ENCODE measurements at regions not wholly inside any gene's neighbourhood (a gene's known extent, or its start where the extent isn't known, plus 50 kb on each side); places are given as distances from the start of the nearest gene placed in this dataset.

DNA sequence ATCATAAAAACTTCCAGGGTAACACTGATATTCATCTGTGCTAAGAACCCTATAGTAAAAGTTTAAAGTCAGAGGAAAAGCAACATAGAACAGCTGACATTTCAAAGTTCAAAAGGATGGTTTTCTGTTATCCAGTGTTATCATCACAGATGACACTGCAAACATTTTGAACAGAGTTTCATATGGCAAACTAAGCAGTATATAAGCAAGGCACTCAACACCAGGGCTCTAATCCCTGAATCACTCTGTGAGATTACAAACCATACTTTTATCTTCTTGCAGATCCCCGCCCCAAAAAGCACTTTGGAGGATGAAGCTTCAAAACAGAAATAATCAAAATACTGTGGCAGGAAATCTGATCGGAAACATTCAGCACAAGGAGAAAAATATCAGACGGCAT lies 508.2 kb upstream of the KIF2B start:
- no peak overlapping the region for H3K4me3 ChIP-seq (ENCODE audit: extremely low read depth, insufficient read depth, low read length, poor library complexity, severe bottlenecking)
- no CpG with 5 or more reads among the region's 3 CpGs for WGBS, 2 experiments (ENCODE audit: insufficient coverage in 2 of 2)
- peaks cover 3% of the 10 kb centered on the region for H3K4me1 ChIP-seq (ENCODE audit: control insufficient read depth, insufficient read depth, low read length, poor library complexity, severe bottlenecking)
- no peaks in the 10 kb centered on the region for H3K9me3 ChIP-seq (ENCODE audit: control insufficient read depth, low read length)
- no peak overlapping the region for H3K27ac ChIP-seq (ENCODE audit: low read depth, low read length, severe bottlenecking)
- H3K36me3 ChIP-seq (ENCODE audit: control insufficient read depth, insufficient read depth, low read length) = no peaks in the 10 kb centered on the region

DNA sequence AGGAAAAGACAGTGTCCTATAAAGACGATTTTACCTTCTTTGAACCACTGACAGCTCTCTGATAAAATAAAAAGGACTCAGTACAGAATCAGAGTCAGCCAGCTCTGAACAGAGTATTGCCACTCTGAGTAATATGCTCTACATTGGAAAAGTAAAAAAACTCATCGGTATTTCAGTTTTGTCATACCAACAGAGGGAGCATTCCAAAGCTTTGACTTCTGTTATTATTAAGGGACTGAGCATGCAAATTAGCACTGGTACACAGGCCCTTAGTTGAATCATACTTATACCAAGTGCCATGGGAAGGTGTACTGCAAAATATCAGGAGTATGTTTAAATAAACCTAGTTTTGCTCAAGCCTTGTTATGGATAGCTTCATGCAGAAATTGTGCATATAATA lies 509.0 kb upstream of the KIF2B start:
- 86 to 100% methylated on average over 1 to 2 of the region's 2 CpGs for WGBS, 2 experiments (ENCODE audit: insufficient coverage in 2 of 2)
- peaks cover 2% of the 10 kb centered on the region for H3K9me3 ChIP-seq (ENCODE audit: control insufficient read depth, low read length)
- no peaks in the 10 kb centered on the region for H3K36me3 ChIP-seq (ENCODE audit: control insufficient read depth, insufficient read depth, low read length)
- H3K27ac ChIP-seq (ENCODE audit: low read depth, low read length, severe bottlenecking) = no peak overlapping the region
- H3K4me1 ChIP-seq (ENCODE audit: control insufficient read depth, insufficient read depth, low read length, poor library complexity, severe bottlenecking) = peaks cover 3% of the 10 kb centered on the region
- H3K4me3 ChIP-seq (ENCODE audit: extremely low read depth, insufficient read depth, low read length, poor library complexity, severe bottlenecking) = no peak overlapping the region

DNA sequence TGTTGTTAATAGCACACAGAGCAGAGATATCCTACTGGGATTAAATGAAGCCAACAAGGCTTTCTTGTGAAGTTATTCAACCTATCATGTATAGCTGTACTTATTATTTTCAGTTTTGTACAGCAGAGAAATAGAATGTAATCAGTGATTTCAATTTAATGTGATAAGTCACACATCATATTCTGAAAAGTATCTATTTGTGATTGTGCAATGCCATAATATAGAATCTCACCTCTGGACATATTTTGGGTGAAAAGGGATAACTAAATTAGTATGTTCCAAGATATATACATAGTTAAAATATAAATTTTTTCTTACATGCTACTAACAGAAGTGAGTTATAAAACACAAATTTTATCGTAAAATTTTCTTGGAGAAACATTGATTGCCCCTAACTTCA lies 544.3 kb upstream of the KIF2B start:
- Histone ChIP-seq H3K4me3 (ENCODE audit: extremely low read depth, insufficient read depth, low read length, poor library complexity, severe bottlenecking) (no peak overlapping the region), H3K27ac (ENCODE audit: low read depth, low read length, severe bottlenecking) (no peak overlapping the region), H3K9me3 (ENCODE audit: control insufficient read depth, low read length) (no peaks in the 10 kb centered on the region), H3K36me3 (ENCODE audit: control insufficient read depth, insufficient read depth, low read length) (no peaks in the 10 kb centered on the region), H3K4me1 (ENCODE audit: control insufficient read depth, insufficient read depth, low read length, poor library complexity, severe bottlenecking) (peaks cover 6% of the 10 kb centered on the region)
- no CpG with 5 or more reads among the region's 1 CpG for WGBS, 2 experiments (ENCODE audit: insufficient coverage in 2 of 2)

DNA sequence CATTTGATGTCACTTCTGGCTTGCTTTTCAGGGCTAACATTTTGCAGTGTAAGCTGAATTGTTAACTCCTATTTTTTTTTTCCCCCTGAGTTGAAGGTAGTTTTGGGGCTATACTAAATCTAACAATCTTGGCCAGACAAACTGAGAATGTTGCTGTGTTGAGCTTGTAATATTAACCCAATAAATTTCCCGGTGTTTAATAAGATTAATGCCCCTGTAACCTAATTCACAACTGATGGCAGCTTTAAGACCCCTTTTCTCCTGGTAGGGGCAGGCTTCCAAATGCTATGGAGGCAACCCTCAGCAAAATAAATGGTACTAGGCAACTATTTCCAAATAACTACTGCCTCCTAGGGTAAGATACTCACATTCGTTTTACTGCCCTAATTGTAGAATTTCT lies 549.6 kb upstream of the KIF2B start:
- H3K4me1 ChIP-seq (ENCODE audit: control insufficient read depth, insufficient read depth, low read length, poor library complexity, severe bottlenecking) = peaks cover 6% of the 10 kb centered on the region
- no peak overlapping the region for H3K27ac ChIP-seq (ENCODE audit: low read depth, low read length, severe bottlenecking)
- WGBS, 2 experiments (ENCODE audit: insufficient coverage in 2 of 2) = 86% methylated on average over 1 of the region's 2 CpGs; no CpG with 5 or more reads in 1 of the 2 experiments
- no peaks in the 10 kb centered on the region for H3K9me3 ChIP-seq (ENCODE audit: control insufficient read depth, low read length)
- no peak overlapping the region for H3K4me3 ChIP-seq (ENCODE audit: extremely low read depth, insufficient read depth, low read length, poor library complexity, severe bottlenecking)
- no peaks in the 10 kb centered on the region for H3K36me3 ChIP-seq (ENCODE audit: control insufficient read depth, insufficient read depth, low read length)

DNA sequence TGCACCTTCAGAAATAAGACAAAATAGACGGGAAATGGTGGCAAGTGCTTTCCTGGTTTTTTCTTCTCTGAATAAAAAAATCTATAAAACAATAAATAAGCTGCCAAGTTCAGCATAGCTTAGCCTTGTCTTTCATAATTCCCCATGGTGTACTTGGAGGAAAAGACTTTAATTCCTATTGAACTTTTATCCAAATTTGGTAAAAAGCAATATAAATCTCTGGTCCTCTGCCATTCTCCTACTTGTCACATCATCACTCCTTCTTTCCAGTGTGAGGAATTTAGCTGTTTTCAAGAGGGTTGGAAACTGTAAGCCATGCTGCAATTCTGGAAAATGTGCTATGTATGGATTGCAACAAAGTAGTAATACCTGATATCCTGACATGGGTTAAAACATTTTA lies 551.8 kb upstream of the KIF2B start:
- Histone ChIP-seq H3K4me3 (ENCODE audit: extremely low read depth, insufficient read depth, low read length, poor library complexity, severe bottlenecking) (no peak overlapping the region), H3K4me1 (ENCODE audit: control insufficient read depth, insufficient read depth, low read length, poor library complexity, severe bottlenecking) (peaks cover 6% of the 10 kb centered on the region)
- no CpG with 5 or more reads among the region's 1 CpG for WGBS, 2 experiments (ENCODE audit: insufficient coverage in 2 of 2)

DNA sequence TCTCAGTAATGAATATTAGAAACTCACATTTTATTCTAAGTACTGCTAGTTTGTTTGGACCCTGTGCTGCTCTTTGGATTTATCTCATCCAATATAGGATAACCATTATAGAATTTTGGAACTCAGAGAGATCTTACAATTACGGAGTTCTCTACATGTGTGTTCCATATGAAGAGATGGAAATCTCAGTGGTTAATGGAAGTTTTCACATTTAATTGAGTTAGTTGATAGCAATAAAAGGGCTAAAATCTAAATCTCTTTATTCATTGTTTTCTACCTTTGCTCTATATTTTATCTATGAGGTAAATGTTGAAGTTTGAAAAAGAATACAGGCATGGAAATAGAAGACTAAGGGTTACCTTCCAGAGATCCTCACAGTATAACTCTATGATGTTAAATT lies 558.0 kb upstream of the KIF2B start:
- WGBS, 2 experiments (ENCODE audit: insufficient coverage in 2 of 2) = no CpG with 5 or more reads among the region's 1 CpG
- no peaks in the 10 kb centered on the region for H3K4me1 ChIP-seq (ENCODE audit: control insufficient read depth, insufficient read depth, low read length, poor library complexity, severe bottlenecking)
- H3K4me3 ChIP-seq (ENCODE audit: extremely low read depth, insufficient read depth, low read length, poor library complexity, severe bottlenecking) = no peak overlapping the region
- no peaks in the 10 kb centered on the region for H3K36me3 ChIP-seq (ENCODE audit: control insufficient read depth, insufficient read depth, low read length)
- H3K27ac ChIP-seq (ENCODE audit: low read depth, low read length, severe bottlenecking) = no peak overlapping the region
- no peaks in the 10 kb centered on the region for H3K9me3 ChIP-seq (ENCODE audit: control insufficient read depth, low read length)

More for the DNA sequence above, 551.8 kb upstream of the KIF2B start:
- Histone ChIP-seq H3K36me3 (ENCODE audit: control insufficient read depth, insufficient read depth, low read length) (no peaks in the 10 kb centered on the region), H3K27ac (ENCODE audit: low read depth, low read length, severe bottlenecking) (no peak overlapping the region), H3K9me3 (ENCODE audit: control insufficient read depth, low read length) (no peaks in the 10 kb centered on the region)

DNA sequence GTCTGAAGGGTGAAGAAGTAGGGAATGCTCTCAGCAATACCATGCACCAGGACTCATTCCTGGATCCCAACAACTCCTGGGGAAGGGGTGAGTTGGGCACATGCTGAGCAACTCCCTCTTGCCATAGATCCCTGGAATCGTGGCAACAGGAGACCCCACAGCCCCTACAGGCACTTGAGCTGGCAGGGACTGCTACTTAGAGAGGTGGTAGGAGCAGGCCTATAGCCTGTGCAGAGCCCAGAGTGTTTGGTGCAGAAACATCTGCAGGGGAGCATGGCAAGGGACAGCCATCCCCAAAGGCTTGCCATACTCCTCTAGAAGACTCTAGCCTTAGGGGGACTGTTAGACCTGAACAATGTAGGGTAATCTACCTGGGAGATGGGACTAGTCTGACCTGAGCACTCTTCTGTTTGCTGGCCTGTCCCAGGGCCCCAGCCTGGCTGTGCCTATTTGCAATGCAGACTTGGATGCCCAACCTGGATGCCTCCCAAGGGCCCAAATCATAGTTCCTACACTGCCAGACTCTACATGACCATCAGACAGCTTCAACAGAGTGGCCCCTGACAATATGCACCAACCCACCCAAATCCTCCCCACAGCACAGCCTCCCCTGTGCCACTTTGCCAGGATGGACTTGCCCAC lies 568.6 kb upstream of the KIF2B start:
- H3K4me3 ChIP-seq (ENCODE audit: extremely low read depth, insufficient read depth, low read length, poor library complexity, severe bottlenecking) = no peak overlapping the region
- H3K9me3 ChIP-seq (ENCODE audit: control insufficient read depth, low read length) = no peaks in the 10 kb centered on the region
- no peaks in the 10 kb centered on the region for H3K4me1 ChIP-seq (ENCODE audit: control insufficient read depth, insufficient read depth, low read length, poor library complexity, severe bottlenecking)
- no peak overlapping the region for H3K27ac ChIP-seq (ENCODE audit: low read depth, low read length, severe bottlenecking)
- no peaks in the 10 kb centered on the region for H3K36me3 ChIP-seq (ENCODE audit: control insufficient read depth, insufficient read depth, low read length)
- 67 to 100% methylated on average over 1 of the region's 1 CpG for WGBS, 2 experiments (ENCODE audit: insufficient coverage in 2 of 2)

DNA sequence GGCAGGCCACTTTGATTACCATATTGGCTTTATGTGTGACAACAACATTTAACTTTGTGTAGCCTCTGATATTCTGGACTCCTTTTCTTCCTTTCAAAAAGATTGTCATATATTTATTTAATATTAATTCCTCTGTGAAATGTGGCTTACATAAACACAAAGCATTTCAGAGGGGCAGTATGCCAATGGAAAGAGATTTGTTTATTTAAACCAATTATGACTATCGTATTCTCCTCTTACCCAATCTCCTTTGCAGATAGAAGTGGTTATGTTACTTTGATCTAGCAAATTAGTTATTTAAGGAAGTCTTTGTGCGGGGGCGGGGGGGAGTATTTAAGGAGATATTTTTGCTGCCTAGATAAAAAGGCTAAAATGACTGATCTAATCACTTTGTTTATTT lies 573.7 kb upstream of the KIF2B start:
- Histone ChIP-seq H3K9me3 (ENCODE audit: control insufficient read depth, low read length) (no peaks in the 10 kb centered on the region), H3K36me3 (ENCODE audit: control insufficient read depth, insufficient read depth, low read length) (no peaks in the 10 kb centered on the region), H3K4me3 (ENCODE audit: extremely low read depth, insufficient read depth, low read length, poor library complexity, severe bottlenecking) (no peak overlapping the region), H3K27ac (ENCODE audit: low read depth, low read length, severe bottlenecking) (no peak overlapping the region), H3K4me1 (ENCODE audit: control insufficient read depth, insufficient read depth, low read length, poor library complexity, severe bottlenecking) (no peaks in the 10 kb centered on the region)
- no CpG with 5 or more reads among the region's 3 CpGs for WGBS, 2 experiments (ENCODE audit: insufficient coverage in 2 of 2)

DNA sequence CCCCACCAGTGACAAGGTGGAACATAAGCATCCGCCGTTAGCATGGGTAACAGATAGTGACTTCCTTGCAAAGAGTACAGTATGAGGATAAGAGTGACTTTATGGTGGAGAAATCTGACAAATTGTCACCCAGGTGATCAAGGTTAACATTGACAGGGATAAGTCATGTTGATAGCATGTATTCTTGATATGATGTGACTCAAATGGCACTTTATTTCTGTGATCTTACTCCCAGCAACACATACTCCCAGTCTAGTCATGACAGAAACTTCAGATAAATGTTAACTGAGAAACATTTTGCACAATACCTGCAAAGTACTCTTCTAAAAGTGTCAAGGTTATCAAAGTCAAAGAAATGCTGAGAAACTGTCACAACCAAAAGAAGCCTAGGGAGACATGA lies 588.6 kb upstream of the KIF2B start:
- H3K4me3 ChIP-seq (ENCODE audit: extremely low read depth, insufficient read depth, low read length, poor library complexity, severe bottlenecking) = no peak overlapping the region
- no peaks in the 10 kb centered on the region for H3K36me3 ChIP-seq (ENCODE audit: control insufficient read depth, insufficient read depth, low read length)
- no peak overlapping the region for H3K27ac ChIP-seq (ENCODE audit: low read depth, low read length, severe bottlenecking)
- H3K9me3 ChIP-seq (ENCODE audit: control insufficient read depth, low read length) = no peaks in the 10 kb centered on the region
- WGBS, 2 experiments (ENCODE audit: insufficient coverage in 2 of 2) = 83% methylated on average over 2 of the region's 2 CpGs; no CpG with 5 or more reads in 1 of the 2 experiments
- no peaks in the 10 kb centered on the region for H3K4me1 ChIP-seq (ENCODE audit: control insufficient read depth, insufficient read depth, low read length, poor library complexity, severe bottlenecking)

DNA sequence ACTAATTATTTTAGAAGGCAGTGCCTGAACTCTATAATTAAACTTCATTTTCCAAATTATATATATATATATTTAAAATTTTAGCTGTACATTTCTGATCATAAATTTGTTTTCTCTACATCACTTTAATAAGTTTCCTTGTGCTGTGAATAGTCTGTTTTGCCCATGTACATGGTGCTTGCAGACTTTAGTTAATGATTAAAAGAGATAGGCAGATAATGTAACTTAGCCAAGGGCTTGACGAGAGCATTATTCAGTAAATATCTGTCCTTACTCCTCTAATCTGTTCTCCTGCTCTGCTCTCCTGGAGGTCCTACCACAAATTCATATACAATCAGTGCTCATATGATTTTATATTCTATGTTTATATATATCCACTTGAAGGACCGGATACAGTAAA lies 595.2 kb upstream of the KIF2B start:
- Histone ChIP-seq H3K4me3 (ENCODE audit: extremely low read depth, insufficient read depth, low read length, poor library complexity, severe bottlenecking) (no peak overlapping the region), H3K4me1 (ENCODE audit: control insufficient read depth, insufficient read depth, low read length, poor library complexity, severe bottlenecking) (peaks cover 4% of the 10 kb centered on the region), H3K9me3 (ENCODE audit: control insufficient read depth, low read length) (no peaks in the 10 kb centered on the region), H3K36me3 (ENCODE audit: control insufficient read depth, insufficient read depth, low read length) (no peaks in the 10 kb centered on the region), H3K27ac (ENCODE audit: low read depth, low read length, severe bottlenecking) (no peak overlapping the region)
- WGBS, 2 experiments (ENCODE audit: insufficient coverage in 2 of 2) = no CpG with 5 or more reads among the region's 2 CpGs

DNA sequence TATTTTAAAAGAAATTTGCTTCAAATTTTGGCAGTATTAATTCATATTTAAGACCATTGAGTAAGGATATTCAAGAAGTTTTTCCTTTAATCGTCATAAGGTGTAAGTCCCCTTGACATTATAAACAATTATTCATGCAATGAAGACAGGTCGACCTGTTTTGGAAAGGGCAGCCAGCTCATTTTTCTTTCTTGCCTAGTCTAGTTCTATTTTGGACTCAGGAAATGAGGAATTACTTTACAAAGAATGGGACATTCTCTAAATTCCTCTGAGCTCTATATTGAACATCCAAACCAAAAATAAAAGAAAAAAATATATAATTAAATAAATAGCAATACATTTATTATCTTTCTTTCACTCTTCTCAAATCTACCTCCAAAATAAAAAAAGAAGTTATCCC lies 595.6 kb upstream of the KIF2B start:
- Histone ChIP-seq H3K9me3 (ENCODE audit: control insufficient read depth, low read length) (no peaks in the 10 kb centered on the region), H3K4me1 (ENCODE audit: control insufficient read depth, insufficient read depth, low read length, poor library complexity, severe bottlenecking) (peaks cover 4% of the 10 kb centered on the region), H3K36me3 (ENCODE audit: control insufficient read depth, insufficient read depth, low read length) (no peaks in the 10 kb centered on the region), H3K4me3 (ENCODE audit: extremely low read depth, insufficient read depth, low read length, poor library complexity, severe bottlenecking) (no peak overlapping the region), H3K27ac (ENCODE audit: low read depth, low read length, severe bottlenecking) (no peak overlapping the region)
- 100% methylated on average over 1 of the region's 2 CpGs; no CpG with 5 or more reads in 1 of the 2 experiments for WGBS, 2 experiments (ENCODE audit: insufficient coverage in 2 of 2)
